ENCODE measurements at regions not wholly inside any gene's neighbourhood (a gene's known extent, or its start where the extent isn't known, plus 50 kb on each side); places are given as distances from the start of the nearest gene placed in this dataset.

DNA sequence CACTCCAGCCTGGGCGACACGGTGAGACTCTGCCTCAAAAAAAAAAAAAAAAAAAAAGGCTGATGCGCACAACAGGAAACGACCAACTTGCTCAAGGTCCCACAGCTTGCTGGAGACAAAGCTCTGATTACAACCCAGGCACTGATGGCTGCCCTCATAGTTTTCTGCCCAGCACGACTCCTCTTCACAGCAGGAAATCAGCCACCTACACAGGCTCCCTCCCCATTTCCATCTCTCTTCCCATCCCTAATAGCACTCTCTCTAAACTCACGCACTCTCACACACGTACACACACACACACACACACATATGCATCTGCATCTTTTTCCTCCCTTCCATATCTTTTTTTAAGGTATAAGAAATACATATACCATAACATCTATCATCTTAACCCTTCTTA lies 153.5 kb upstream of the SOD1 start:
- H3K36me3 ChIP-seq (ENCODE audit: insufficient read depth, low read length) = no peaks in the 10 kb centered on the region
- no peaks in the 10 kb centered on the region for H4K20me1 ChIP-seq (ENCODE audit: insufficient read depth, low read length)
- peak overlapping the region; percentile 85 for H2AFZ ChIP-seq (ENCODE audit: low read length)
- peak overlapping the region; percentile 73 for H3K4me2 ChIP-seq (ENCODE audit: low read length)
- no TSS peak for BruUV-seq (replicated peaks)
- peak overlapping the region; percentile 54 for H3K4me3 ChIP-seq (ENCODE audit: low read depth, low read length, poor library complexity, severe bottlenecking)
- H3K27ac ChIP-seq (ENCODE audit: low read depth, low read length, poor library complexity, severe bottlenecking) = peak overlapping the region; percentile 69
- CTCF ChIA-PET (ENCODE audit: unreplicated experiment) = no interaction called here
- intact Hi-C loops (cut with micrococcal nuclease; ENCODE audit: unreplicated experiment) = loop anchor here (2.0 to 5.0 kb wide), 3 partner anchors 53 to 304 kb away; no protein-coding TSS in a partner anchor
- peak; percentile 63 for DNase-seq (ENCODE audit: low spot score)
- H3K9me2 ChIP-seq (ENCODE audit: insufficient read depth, low read length) = no peaks in the 10 kb centered on the region
- H3K9me3 ChIP-seq (ENCODE audit: low read length) = no peaks in the 10 kb centered on the region
- peaks cover 50% of the 10 kb centered on the region for H3K4me1 ChIP-seq (ENCODE audit: insufficient read depth, low read length, poor library complexity, severe bottlenecking)
- TF ChIP-seq CTCF (conservative IDR thresholded peaks at IDR 0.05; ENCODE audit: low read length) (no peak), EZH2phosphoT487 (IDR thresholded peaks at IDR 0.05; ENCODE audit: borderline replicate concordance, low read depth, low read length) (no peak)
- POLR2A ChIA-PET = interaction anchor here (0.6 to 1.8 kb wide), 5 partner anchors 12 to 1202 kb away, joined by 3 to 6 read pairs (median 4); no protein-coding TSS in a partner anchor
- no peaks in the 10 kb centered on the region for H3K79me2 ChIP-seq (ENCODE audit: insufficient read depth, low read depth, low read length)

DNA sequence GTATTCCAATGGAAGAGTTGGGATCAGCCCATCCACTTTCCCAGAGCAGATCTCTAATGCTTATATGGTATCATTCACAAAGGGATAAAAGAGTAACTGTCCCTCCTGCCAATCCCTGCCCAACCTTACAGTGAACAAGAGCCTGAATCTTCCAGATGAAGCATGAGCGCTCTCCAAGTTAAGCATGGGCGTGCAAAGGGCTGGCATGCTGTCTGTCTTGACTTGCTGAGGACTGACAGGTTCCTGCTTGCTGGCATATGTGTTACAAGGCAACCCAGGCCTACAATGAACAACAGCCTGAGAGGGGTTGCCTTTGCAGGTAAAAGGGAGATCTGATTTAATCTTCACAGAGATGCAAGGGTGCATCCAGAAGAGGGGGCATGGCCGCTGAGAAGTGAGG lies 155.6 kb upstream of the SOD1 start:
- Histone ChIP-seq H3K36me3 (ENCODE audit: insufficient read depth, low read length) (no peaks in the 10 kb centered on the region), H3K9me2 (ENCODE audit: insufficient read depth, low read length) (no peaks in the 10 kb centered on the region), H3K27ac (ENCODE audit: low read depth, low read length, poor library complexity, severe bottlenecking) (no peak overlapping the region), H3K79me2 (ENCODE audit: insufficient read depth, low read depth, low read length) (no peaks in the 10 kb centered on the region), H2AFZ (ENCODE audit: low read length) (no peak overlapping the region), H3K4me1 (ENCODE audit: insufficient read depth, low read length, poor library complexity, severe bottlenecking) (peaks cover 36% of the 10 kb centered on the region), H3K4me2 (ENCODE audit: low read length) (no peak overlapping the region), H3K4me3 (ENCODE audit: low read depth, low read length, poor library complexity, severe bottlenecking) (no peak overlapping the region), H3K9me3 (ENCODE audit: low read length) (no peaks in the 10 kb centered on the region), H4K20me1 (ENCODE audit: insufficient read depth, low read length) (no peaks in the 10 kb centered on the region)
- ChIA-PET CTCF (ENCODE audit: unreplicated experiment) (no interaction called here), POLR2A (no interaction called here)
- DNase-seq (ENCODE audit: low spot score) = no peak
- intact Hi-C loops (cut with micrococcal nuclease; ENCODE audit: unreplicated experiment) = no loop called here
- no peak for TF ChIP-seq CTCF (conservative IDR thresholded peaks at IDR 0.05; ENCODE audit: low read length)
- no peak for TF ChIP-seq EZH2phosphoT487 (IDR thresholded peaks at IDR 0.05; ENCODE audit: borderline replicate concordance, low read depth, low read length)
- BruUV-seq (replicated peaks) = no TSS peak

DNA sequence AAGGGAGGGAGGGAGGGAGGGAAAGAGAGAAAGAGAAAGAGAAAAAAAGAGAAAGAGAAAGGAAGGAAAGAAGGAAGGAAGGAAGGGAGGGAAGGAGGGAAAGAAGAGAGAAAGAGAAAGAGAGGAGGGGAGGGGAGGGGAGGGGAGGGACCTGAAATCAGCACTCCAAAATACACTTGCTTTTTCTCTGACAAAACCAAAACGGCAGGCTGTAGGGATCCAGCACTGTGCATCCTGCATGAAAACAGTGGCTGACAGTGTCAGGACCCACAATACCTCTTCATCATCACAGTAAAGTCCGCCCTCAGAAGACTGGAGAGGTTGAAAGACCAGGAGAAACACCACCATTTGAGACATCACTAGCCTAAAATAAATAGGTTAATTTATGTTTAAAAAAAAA lies 156.0 kb upstream of the SOD1 start:
- H3K27ac ChIP-seq (ENCODE audit: low read depth, low read length, poor library complexity, severe bottlenecking) = no peak overlapping the region
- CTCF ChIA-PET (ENCODE audit: unreplicated experiment) = no interaction called here
- POLR2A ChIA-PET = no interaction called here
- H3K4me3 ChIP-seq (ENCODE audit: low read depth, low read length, poor library complexity, severe bottlenecking) = no peak overlapping the region
- H3K4me2 ChIP-seq (ENCODE audit: low read length) = no peak overlapping the region
- intact Hi-C loops (cut with micrococcal nuclease; ENCODE audit: unreplicated experiment) = no loop called here
- H4K20me1 ChIP-seq (ENCODE audit: insufficient read depth, low read length) = no peaks in the 10 kb centered on the region
- TF ChIP-seq CTCF (conservative IDR thresholded peaks at IDR 0.05; ENCODE audit: low read length) (no peak), EZH2phosphoT487 (IDR thresholded peaks at IDR 0.05; ENCODE audit: borderline replicate concordance, low read depth, low read length) (no peak)
- BruUV-seq (replicated peaks) = no TSS peak
- H3K36me3 ChIP-seq (ENCODE audit: insufficient read depth, low read length) = no peaks in the 10 kb centered on the region
- no peaks in the 10 kb centered on the region for H3K79me2 ChIP-seq (ENCODE audit: insufficient read depth, low read depth, low read length)
- H3K4me1 ChIP-seq (ENCODE audit: insufficient read depth, low read length, poor library complexity, severe bottlenecking) = peaks cover 31% of the 10 kb centered on the region
- no peak overlapping the region for H2AFZ ChIP-seq (ENCODE audit: low read length)
- H3K9me3 ChIP-seq (ENCODE audit: low read length) = no peaks in the 10 kb centered on the region
- H3K9me2 ChIP-seq (ENCODE audit: insufficient read depth, low read length) = no peaks in the 10 kb centered on the region
- DNase-seq (ENCODE audit: low spot score) = no peak
